GM19023 (cell line): ENCODE measurements at regions not wholly inside any gene's neighbourhood (a gene's known extent, or its start where the extent isn't known, plus 50 kb on each side); places are given as distances from the start of the nearest gene placed in this dataset.
"Not testable (repeated sequence)": the region's sequence is repeated elsewhere in the genome, so short reads cannot be mapped to it uniquely, and the experiment has no call there.

Experiments used
- ATAC-seq: cut with Tn5 transposase; IDR thresholded peaks from one replicate; pipeline ENCODE4 v1.9.1; 2021; ENCODE audit warnings: mild to moderate bottlenecking, moderate library complexity; ENCODE audit not compliant: unreplicated experiment

GRCh38 chr12:38016602-38017001 is 300.0 kb upstream of the ALG10B start:
- no peak for ATAC-seq

GRCh38 chr12:38025916-38026315 is 290.7 kb upstream of the ALG10B start:
- ATAC-seq = no peak

- ATAC-seq = no peak
These were observed 263.5 kb upstream of the ALG10B start for GRCh38 chr12:38053113-38053512.

GRCh38 chr12:38053655-38054464 is 262.7 kb upstream of the ALG10B start:
- ATAC-seq = no peak

- ATAC-seq = no peak
These were observed 259.6 kb upstream of the ALG10B start for GRCh38 chr12:38056701-38057689.

- ATAC-seq = no peak
These were observed 216.9 kb upstream of the ALG10B start for GRCh38 chr12:38099686-38100085.

- no peak for ATAC-seq
These were observed 214.8 kb upstream of the ALG10B start for GRCh38 chr12:38101753-38102152.

GRCh38 chr12:38102197-38102596 is 214.4 kb upstream of the ALG10B start:
- ATAC-seq = no peak

GRCh38 chr12:38110026-38110699 is 206.4 kb upstream of the ALG10B start:
- no peak for ATAC-seq

GRCh38 chr12:38113991-38114390 is 202.6 kb upstream of the ALG10B start:
- ATAC-seq = no peak

- ATAC-seq = no peak
These were observed 199.6 kb upstream of the ALG10B start for GRCh38 chr12:38116968-38117367.

GRCh38 chr12:38118632-38119031 is 197.9 kb upstream of the ALG10B start:
- no peak for ATAC-seq

GRCh38 chr12:38120438-38120837 is 196.1 kb upstream of the ALG10B start:
- ATAC-seq = no peak

GRCh38 chr12:38123028-38123427 is 193.5 kb upstream of the ALG10B start:
- ATAC-seq = not testable (repeated sequence)

GRCh38 chr12:38123566-38124246 is 192.9 kb upstream of the ALG10B start:
- no peak for ATAC-seq

GRCh38 chr12:38124247-38125012 is 192.1 kb upstream of the ALG10B start:
- ATAC-seq = no peak

- no peak for ATAC-seq
These were observed 184.4 kb upstream of the ALG10B start for GRCh38 chr12:38132139-38132538.

- ATAC-seq = no peak
These were observed 179.3 kb upstream of the ALG10B start for GRCh38 chr12:38137287-38137686.

GRCh38 chr12:38137716-38138115 is 178.9 kb upstream of the ALG10B start:
- ATAC-seq = no peak
